SK-N-SH (cell line): ENCODE measurements at regions not wholly inside any gene's neighbourhood (a gene's known extent, or its start where the extent isn't known, plus 50 kb on each side); places are given as distances from the start of the nearest gene placed in this dataset.
A peak's percentile ranks its signal among the peaks of the same experiment; 100 is the strongest.

ENCODE experiments used
- CTCF ChIA-PET: fragments of 300-600, 350-600 bp; formaldehyde crosslinking; extraction: SDS; loops from one replicate; lab custom pipeline; 2021; lab: Yijun Ruan, JAX
- POLR2A ChIA-PET: fragments of 350-600 bp; sonication (Branson Sonifier 250); formaldehyde crosslinking; extraction: SDS; loops from one replicate; lab custom pipeline; 2020; ENCODE audit warnings: antibody characterized with exemption, inconsistent platforms; lab: Yijun Ruan, JAX
- DNase-seq: peaks from one replicate; pipeline ENCODE4 v3.0.0; 2012
- H2AFZ ChIP-seq: fragments of 200-600 bp; sonication (generic); 2 replicates; pipeline ENCODE4 v1.8.1; 2016; ENCODE audit warnings: antibody characterized with exemption, mild to moderate bottlenecking, low read depth
- H3F3A ChIP-seq: fragments of 200-600 bp; sonication (generic); replicated peaks from 2 replicates; pipeline ENCODE3; 2016; ENCODE audit warnings: antibody characterized with exemption, mild to moderate bottlenecking; ENCODE audit not compliant: insufficient read depth
- H3K27ac ChIP-seq, 2 experiments: fragments of 200-500 bp in 1 of 2; fragments of 200-600 bp in 1 of 2; sonication (Bioruptor generic) in 1 of 2; sonication (generic), shearing (Covaris generic) in 1 of 2; 2 replicates each; pipeline versions ENCODE4 v1.5.1 to v1.6.1; 2014 to 2016; ENCODE audit warnings: low read depth in 2 of 2, inconsistent platforms in 1 of 2, low read length in 1 of 2, mild to moderate bottlenecking in 1 of 2, mixed read lengths in 1 of 2
- H3K27me3 ChIP-seq: fragments of 200-600 bp; sonication (generic), shearing (Covaris generic); 2 replicates; pipeline ENCODE4 v1.6.1; 2016; ENCODE audit warnings: mixed run types; ENCODE audit not compliant: insufficient read depth
- H3K36me3 ChIP-seq, 2 experiments: fragments of 200-500 bp in 1 of 2; fragments of 200-600 bp in 1 of 2; sonication (Bioruptor generic) in 1 of 2; sonication (generic) in 1 of 2; replicated peaks in 1 of 2; 2 replicates each; pipeline versions ENCODE3 to v1.5.1; 2014 to 2016; ENCODE audit warnings: low read length in 1 of 2, mild to moderate bottlenecking in 1 of 2; ENCODE audit not compliant: insufficient read depth in 2 of 2, control insufficient read depth in 1 of 2
- H3K4me1 ChIP-seq, 2 experiments: fragments of 200-500 bp in 1 of 2; fragments of 200-600 bp in 1 of 2; sonication (Bioruptor generic) in 1 of 2; sonication (generic), shearing (Covaris generic) in 1 of 2; 2 replicates each; pipeline versions ENCODE4 v1.5.1 to v1.6.1; 2014 to 2016; ENCODE audit warnings: low read depth in 1 of 2, low read length in 1 of 2, mixed run types in 1 of 2; ENCODE audit not compliant: insufficient read depth in 2 of 2, control insufficient read depth in 1 of 2
- H3K4me2 ChIP-seq: fragments of 200-600 bp; sonication (generic), shearing (Covaris generic); 2 replicates; pipeline ENCODE4 v1.6.1; 2017; ENCODE audit warnings: mixed run types
- H3K4me3 ChIP-seq, 2 experiments: fragments of 200-500 bp in 1 of 2; fragments of 200-600 bp in 1 of 2; sonication (Bioruptor generic) in 1 of 2; sonication (generic), shearing (Covaris generic) in 1 of 2; 2 replicates each; pipeline versions ENCODE4 v1.5.1 to v1.8.1; 2014 to 2016; ENCODE audit warnings: low read depth in 2 of 2, inconsistent platforms in 1 of 2, low read length in 1 of 2, mild to moderate bottlenecking in 1 of 2, mixed read lengths in 1 of 2, moderate library complexity in 1 of 2
- H3K79me2 ChIP-seq: fragments of 200-600 bp; sonication (generic); 2 replicates; pipeline ENCODE4 v1.8.1; 2017; ENCODE audit warnings: mild to moderate bottlenecking; ENCODE audit not compliant: insufficient read depth
- H3K9ac ChIP-seq: fragments of 200-600 bp; sonication (generic); 2 replicates; pipeline ENCODE4 v1.6.1; 2017; ENCODE audit warnings: mixed run types
- H3K9me2 ChIP-seq: fragments of 200-600 bp; sonication (generic); 2 replicates; pipeline ENCODE4 v1.6.1; 2017; ENCODE audit warnings: mixed run types
- H3K9me3 ChIP-seq: fragments of 200-600 bp; sonication (generic); 2 replicates; pipeline ENCODE4 v1.6.1; 2017; ENCODE audit warnings: mixed run types, mild to moderate bottlenecking, moderate library complexity
- H4K20me1 ChIP-seq: fragments of 200-600 bp; sonication (generic); 2 replicates; pipeline ENCODE4 v1.6.1; 2017; ENCODE audit warnings: mild to moderate bottlenecking, mixed run types; ENCODE audit not compliant: insufficient read depth
- CHD2 ChIP-seq: fragments of 150-350 bp; IDR thresholded peaks from 2 replicates; pipeline ENCODE4 v1.6.1; 2018; ENCODE audit warnings: low read length; ENCODE audit not compliant: partially characterized antibody
- ELF1 ChIP-seq: IDR thresholded peaks from 2 replicates; pipeline ENCODE4 v1.4.0; 2012
- EP300 ChIP-seq, 2 experiments: IDR thresholded peaks; 2 replicates each; pipeline versions ENCODE4 v1.4.0 to v1.6.1; 2012; ENCODE audit warnings: borderline replicate concordance in 1 of 2, low read depth in 1 of 2, low read length in 1 of 2
- EZH2phosphoT487 ChIP-seq: fragments of 200-600 bp; sonication (generic); IDR thresholded peaks from 2 replicates; pipeline ENCODE4 v1.6.1; 2017; ENCODE audit warnings: low read depth, mixed run types, mild to moderate bottlenecking, antibody characterized with exemption, moderate library complexity, borderline replicate concordance
- FOXJ3 ChIP-seq: sonication (generic); formaldehyde crosslinking; IDR thresholded peaks from 2 replicates; pipeline ENCODE4 v1.5.1; 2020; ENCODE audit warnings: mild to moderate bottlenecking, missing genetic modification reagents
- FOXM1 ChIP-seq: IDR thresholded peaks from 2 replicates; pipeline ENCODE4 v1.4.0; 2012; ENCODE audit warnings: low read depth, mild to moderate bottlenecking
- GATA2 ChIP-seq: sonication (generic); formaldehyde crosslinking; IDR thresholded peaks from 2 replicates; pipeline ENCODE4 v1.5.0; 2020; ENCODE audit warnings: mild to moderate bottlenecking, missing genetic modification reagents
- MAX ChIP-seq: IDR thresholded peaks from 2 replicates; pipeline ENCODE4 v1.4.0; 2012; ENCODE audit warnings: low read depth
- MXI1 ChIP-seq: IDR thresholded peaks from 2 replicates; pipeline ENCODE4 v1.6.1; 2012; ENCODE audit warnings: mild to moderate bottlenecking, low read depth, low read length, improper control_type of control experiment
- NRF1 ChIP-seq: IDR thresholded peaks from 2 replicates; pipeline ENCODE4 v1.6.1; 2012; ENCODE audit warnings: low read depth, mild to moderate bottlenecking, low read length
- POLR2AphosphoS5 ChIP-seq: IDR thresholded peaks from 2 replicates; pipeline ENCODE4 v1.6.1; 2012; ENCODE audit warnings: low read depth, low read length
- RAD21 ChIP-seq: IDR thresholded peaks from 2 replicates; pipeline ENCODE4 v1.6.1; 2012; ENCODE audit warnings: mild to moderate bottlenecking, low read length
- RCOR1 ChIP-seq: fragments of 150-350 bp; IDR thresholded peaks from 2 replicates; pipeline ENCODE4 v1.6.1; 2017; ENCODE audit warnings: antibody characterized with exemption, low read length
- RXRA ChIP-seq: IDR thresholded peaks from 2 replicates; pipeline ENCODE4 v1.4.0; 2012; ENCODE audit warnings: low read depth, mild to moderate bottlenecking, borderline replicate concordance
- SMC3 ChIP-seq: IDR thresholded peaks from 2 replicates; pipeline ENCODE4 v1.6.1; 2012; ENCODE audit warnings: low read depth, low read length, improper control_type of control experiment
- TCF12 ChIP-seq: IDR thresholded peaks from 2 replicates; pipeline ENCODE4 v1.4.0; 2012
- TEAD4 ChIP-seq: IDR thresholded peaks from 2 replicates; pipeline ENCODE4 v1.4.0; 2012; ENCODE audit warnings: mild to moderate bottlenecking, borderline replicate concordance; ENCODE audit not compliant: insufficient read depth
- USF2 ChIP-seq: fragments of 150-350 bp; IDR thresholded peaks from 2 replicates; pipeline ENCODE4 v1.6.1; 2017; ENCODE audit warnings: antibody characterized with exemption, low read length, low read depth, borderline replicate concordance
- WGBS: methylation state at CpG from one replicate; pipeline ENCODE4 v1.1.6; 2017; ENCODE audit warnings: low lambda C conversion rate; 5-methylcytosine and 5-hydroxymethylcytosine counted together

- TF ChIP-seq CHD2 (peak; percentile 84), SMC3 (no peak), ELF1 (no peak), NRF1 (no peak), FOXJ3 (CRISPR knock-in tag) (peak; percentile 91), POLR2AphosphoS5 (peak; percentile 65), MAX (no peak), EZH2phosphoT487 (no peak), RCOR1 (peak; percentile 100), MXI1 (0 out of 2 replicates have a peak, but pooled peaks have one; percentile 18), TCF12 (peak; percentile 46; the same call in 1 of the 2 replicates), GATA2 (peak; percentile 98), FOXM1 (no peak), EP300 (IDR thresholded peaks at IDR 0.05; ENCODE audit: borderline replicate concordance in 1 of 2, low read depth in 1 of 2, low read length in 1 of 2) (peak in 1 of 2 experiments; percentile 92; a peak in 2 of 4 replicates), USF2 (no peak), TEAD4 (no peak; the same call in 1 of the 2 replicates), RXRA (no peak), RAD21 (peak; percentile 37; the same call in 1 of the 2 replicates)
- H3K4me2 ChIP-seq, result 0 out of 2 replicates have a peak overlapping the region, but pooled peaks have one; percentile 49
- ChIA-PET CTCF (interaction anchor here (0.6 to 6.4 kb wide), 43 partner anchors 9 to 1171 kb away, joined by 3 to 70 read pairs (median 4); no protein-coding TSS in a partner anchor), POLR2A (no interaction called here)
- H3K79me2 ChIP-seq, result no peaks in the 10 kb centered on the region
- no peaks in the 10 kb centered on the region for H4K20me1 ChIP-seq
- H3K27ac ChIP-seq, result no peak overlapping the region
- no peak overlapping the region for H3K4me3 ChIP-seq
- H2AFZ ChIP-seq, result no peak overlapping the region; the same call in 1 of the 2 replicates
- no peaks in the 10 kb centered on the region for H3K9me3 ChIP-seq
- H3F3A ChIP-seq, result no peaks in the 10 kb centered on the region
- no peaks in the 10 kb centered on the region for H3K9me2 ChIP-seq
- WGBS, result 40% methylated on average over 5 of the region's 5 CpGs
- H3K4me1 ChIP-seq, result peaks cover 5 to 6% of the 10 kb centered on the region in 2 experiments; a peak in 3 of 4 replicates
- no peak overlapping the region for H3K9ac ChIP-seq
- no peaks in the 10 kb centered on the region for H3K36me3 ChIP-seq
- peak; percentile 67 for DNase-seq
- H3K27me3 ChIP-seq, result no peaks in the 10 kb centered on the region
Measured at GRCh38 chr3:66139415-66139814, 81.4 kb upstream of the SLC25A26 start.
